Urinary bladder (tissue), 3 donors: ENCODE measurements at regions not wholly inside any gene's neighbourhood (a gene's known extent, or its start where the extent isn't known, plus 50 kb on each side); places are given as distances from the start of the nearest gene placed in this dataset.

Experiments
- DNase-seq: peaks from one replicate; pipeline ENCODE4 v3.0.0-alpha.2; 2015; ENCODE audit errors: extremely low spot score
- H3K27ac ChIP-seq: one replicate; pipeline ENCODE4 v1.5.1; 2013; ENCODE audit warnings: low read depth, mild to moderate bottlenecking, moderate library complexity
- H3K36me3 ChIP-seq: one replicate; pipeline ENCODE4 v1.6.1; 2013; ENCODE audit warnings: mild to moderate bottlenecking, moderate library complexity; ENCODE audit not compliant: insufficient read depth
- H3K4me1 ChIP-seq: one replicate; pipeline ENCODE4 v1.6.1; 2013; ENCODE audit warnings: mild to moderate bottlenecking, moderate library complexity; ENCODE audit not compliant: insufficient read depth
- H3K4me3 ChIP-seq: one replicate; pipeline ENCODE4 v1.5.1; 2013; ENCODE audit warnings: low read depth, low read length
- WGBS: extraction: QIAGEN DNeasy Blood & Tissue Kit; methylation state at CpG from one replicate; pipeline ENCODE4 v1.1.7; 2013; 5-methylcytosine and 5-hydroxymethylcytosine counted together
- donor health status: healthy with polysubstance abuse.
- donor health status: healthy.

DNA sequence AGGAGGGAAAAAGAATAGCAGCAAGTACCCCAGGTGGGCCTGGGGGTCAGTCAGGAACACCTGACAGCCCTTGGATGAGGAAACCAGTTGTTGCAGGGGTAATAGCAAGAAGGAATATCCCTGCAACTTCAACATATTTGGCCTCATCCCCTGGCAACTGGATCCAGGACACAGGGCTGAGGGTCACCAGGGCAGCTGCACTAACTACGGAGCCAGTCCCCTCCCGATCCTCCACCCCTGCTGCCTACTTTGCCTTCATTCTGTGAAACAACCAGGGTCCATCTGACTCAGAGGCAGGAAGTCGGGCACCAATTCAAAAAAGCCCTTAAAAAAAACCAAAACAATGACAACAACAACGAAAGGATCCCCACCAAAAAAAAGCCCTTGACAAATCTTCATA lies 52.9 kb downstream of the FRMPD3 start:
- Histone ChIP-seq H3K4me1 (no peaks in the 10 kb centered on the region), H3K36me3 (no peaks in the 10 kb centered on the region), H3K27ac (no peak overlapping the region), H3K4me3 (no peak overlapping the region)
- 58% methylated on average over 4 of the region's 4 CpGs for WGBS
- DNase-seq: no peak

DNA sequence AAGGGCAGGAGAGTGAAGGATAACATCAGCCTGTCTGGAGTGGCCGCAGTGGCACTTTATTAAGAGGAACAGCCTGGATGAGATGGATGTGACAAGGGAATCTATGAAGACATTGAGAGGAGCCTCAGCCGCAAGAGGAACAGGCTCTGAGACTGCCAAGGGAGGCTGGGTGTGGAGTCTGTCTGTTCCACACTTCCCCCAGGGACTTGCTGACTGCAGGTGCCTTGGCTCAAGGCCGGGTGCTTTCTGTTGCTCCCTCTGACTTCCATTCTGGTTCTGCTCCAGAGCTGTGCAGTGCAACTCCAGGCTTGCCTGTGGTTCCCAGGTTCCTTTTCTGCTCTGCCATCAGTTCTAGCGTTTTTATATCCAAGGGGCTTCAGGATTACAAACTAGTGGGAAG lies 54.6 kb downstream of the FRMPD3 start:
- Histone ChIP-seq H3K27ac (no peak overlapping the region), H3K4me1 (no peaks in the 10 kb centered on the region), H3K36me3 (no peaks in the 10 kb centered on the region), H3K4me3 (no peak overlapping the region)
- 84% methylated on average over 4 of the region's 4 CpGs for WGBS
- no peak for DNase-seq

DNA sequence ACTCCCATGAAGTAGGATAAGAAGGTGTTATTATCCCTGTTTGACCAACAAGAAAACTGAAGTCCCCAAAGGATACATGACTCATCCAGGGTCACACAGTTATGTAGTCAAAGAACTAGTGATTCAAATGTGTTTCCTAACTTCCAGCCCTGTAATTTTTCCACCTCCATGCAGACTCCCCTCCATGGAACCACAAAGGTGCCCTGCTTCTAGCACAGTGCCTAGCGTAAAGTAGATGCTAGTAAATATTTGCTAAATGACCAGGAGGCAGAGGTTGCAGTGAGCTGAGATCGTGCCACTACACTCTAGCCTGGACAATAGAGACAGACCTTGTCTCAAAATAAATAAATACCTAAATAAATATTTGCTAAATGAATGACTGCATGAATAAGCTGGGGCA lies 55.8 kb downstream of the FRMPD3 start:
- 84% methylated on average over 2 of the region's 2 CpGs for whole genome bisulfite sequencing
- no peak for DNase-seq
- Histone ChIP-seq H3K4me1 (no peaks in the 10 kb centered on the region), H3K4me3 (no peak overlapping the region), H3K36me3 (no peaks in the 10 kb centered on the region), H3K27ac (no peak overlapping the region)

DNA sequence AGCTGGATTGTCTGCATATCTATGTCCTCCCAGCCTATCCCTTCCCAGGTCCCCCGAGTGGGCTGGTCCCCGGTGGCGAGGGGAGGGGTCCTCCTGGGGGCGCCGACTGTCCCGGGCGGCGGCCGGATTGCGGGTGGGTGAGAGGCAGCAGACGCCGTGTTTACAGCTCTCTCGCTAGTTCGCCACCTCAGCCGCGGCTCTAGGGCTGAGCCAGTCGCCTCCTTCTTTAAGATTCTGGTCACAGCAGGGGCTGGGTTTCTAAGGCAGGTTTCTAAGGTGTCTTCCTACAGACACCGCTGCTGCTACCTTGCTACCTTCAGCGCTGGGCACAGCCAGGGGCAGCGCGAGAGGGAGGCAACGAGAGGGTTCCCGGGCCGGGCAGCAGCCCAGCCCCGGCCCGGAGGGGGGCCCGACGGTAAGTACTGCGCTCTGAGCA lies 57.2 kb downstream of the FRMPD3 start:
- H3K4me1 ChIP-seq: no peaks in the 10 kb centered on the region
- no peak overlapping the region for H3K27ac ChIP-seq
- no peaks in the 10 kb centered on the region for H3K36me3 ChIP-seq
- no peak for DNase-seq
- WGBS: 5% methylated on average over 28 of the region's 29 CpGs
- peak overlapping the region; percentile 20 for H3K4me3 ChIP-seq

DNA sequence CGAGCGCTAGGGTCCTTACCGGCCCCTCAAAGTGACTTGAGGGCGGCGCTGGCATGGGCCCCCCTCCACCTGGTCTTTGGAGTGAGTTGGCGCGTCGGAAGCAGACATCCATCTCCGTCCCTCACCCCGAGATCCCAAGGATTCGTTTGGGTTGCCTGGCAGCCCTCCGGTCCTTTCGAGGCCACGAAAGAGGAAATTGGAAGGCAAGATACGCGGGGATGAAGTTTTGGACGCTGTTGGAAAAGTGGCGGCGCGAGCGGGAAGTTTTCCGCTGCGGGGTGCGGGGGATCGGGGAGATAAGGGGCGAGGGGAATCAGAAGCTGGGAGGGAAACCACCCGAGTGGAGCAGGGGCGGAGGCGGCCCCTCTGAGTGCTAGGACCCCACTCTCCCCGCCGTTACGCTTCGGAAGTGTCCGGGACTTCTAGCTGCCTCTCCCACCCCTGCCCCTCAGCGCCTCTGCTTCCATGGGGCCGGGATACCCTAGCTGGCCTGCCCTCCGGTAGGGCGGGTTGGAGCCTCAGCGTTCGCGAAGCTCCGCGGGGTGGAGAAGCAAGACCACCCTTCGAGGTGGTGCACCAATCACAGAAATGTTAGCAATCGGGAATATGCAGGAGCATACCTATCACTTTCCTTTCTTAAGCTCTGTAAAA lies 57.8 kb downstream of the FRMPD3 start:
- H3K27ac ChIP-seq: no peak overlapping the region
- no peaks in the 10 kb centered on the region for H3K36me3 ChIP-seq
- no peak for DNase-seq
- H3K4me1 ChIP-seq: no peaks in the 10 kb centered on the region
- peak overlapping the region; percentile 20 for H3K4me3 ChIP-seq
- WGBS: 3% methylated on average over 42 of the region's 45 CpGs

DNA sequence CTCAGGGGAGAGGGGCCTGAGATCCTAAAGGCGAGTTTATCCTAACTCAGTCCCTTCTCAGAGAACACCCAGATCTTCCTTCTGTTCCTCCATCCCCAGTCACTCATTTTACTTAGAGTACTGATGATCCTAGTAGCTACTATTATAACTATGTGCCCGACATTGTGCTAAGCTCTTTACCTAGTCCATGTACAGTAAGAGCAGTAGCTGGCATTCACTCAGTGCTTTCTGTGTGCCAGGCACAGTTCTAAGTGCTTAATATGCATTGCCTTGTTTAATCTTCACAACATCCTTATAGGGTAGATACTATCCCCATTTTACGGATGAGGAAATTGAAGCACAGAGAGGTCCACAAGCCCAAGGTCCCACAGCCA lies 58.3 kb downstream of the FRMPD3 start:
- Histone ChIP-seq H3K4me1 (no peaks in the 10 kb centered on the region), H3K27ac (no peak overlapping the region), H3K4me3 (no peak overlapping the region), H3K36me3 (no peaks in the 10 kb centered on the region)
- DNase-seq: no peak
- WGBS: 63% methylated on average over 3 of the region's 3 CpGs

DNA sequence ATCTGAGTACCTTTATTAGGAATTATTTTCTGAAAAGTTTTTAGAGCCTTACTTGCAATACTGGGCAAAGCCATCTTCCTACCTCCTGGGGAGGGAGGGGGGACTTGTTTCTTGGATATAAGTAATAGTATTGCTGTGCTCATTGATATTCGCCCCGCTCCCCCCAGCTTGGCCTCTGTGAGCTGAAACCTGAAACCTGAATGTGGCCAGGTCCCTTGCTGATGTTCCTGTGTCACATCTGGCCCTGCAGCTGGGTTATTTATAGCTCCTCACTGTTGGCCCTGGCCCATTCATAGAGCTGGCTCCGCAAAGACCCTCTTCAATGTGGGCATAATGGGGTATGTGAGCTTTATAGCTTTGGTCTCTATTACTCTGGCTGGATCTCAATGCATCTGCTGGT lies 59.5 kb downstream of the FRMPD3 start:
- Histone ChIP-seq H3K4me1 (no peaks in the 10 kb centered on the region), H3K36me3 (no peaks in the 10 kb centered on the region), H3K4me3 (no peak overlapping the region), H3K27ac (no peak overlapping the region)
- WGBS: 85% methylated on average over 3 of the region's 3 CpGs
- DNase-seq: no peak

DNA sequence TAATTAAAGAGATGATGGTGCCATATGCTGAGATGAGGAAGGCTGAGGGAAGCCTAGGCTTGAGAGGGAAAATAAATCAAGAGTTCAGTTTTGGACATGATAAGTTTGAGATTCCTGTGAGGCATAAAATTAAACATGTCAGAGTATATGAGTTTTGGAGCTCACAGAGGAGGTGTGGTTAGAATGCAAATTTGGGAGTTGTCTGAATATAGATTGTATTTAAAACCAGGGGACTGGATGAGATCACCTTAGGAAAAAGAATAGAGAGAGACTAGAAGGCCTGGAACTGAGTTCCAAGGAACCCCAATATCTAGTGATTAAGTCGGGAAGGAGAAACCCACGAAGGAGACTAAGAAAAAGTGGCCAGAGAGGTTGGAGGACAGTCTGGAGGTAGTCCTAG lies 65.5 kb downstream of the FRMPD3 start:
- H3K4me3 ChIP-seq: no peak overlapping the region
- 77% methylated on average over 2 of the region's 2 CpGs for WGBS
- no peaks in the 10 kb centered on the region for H3K36me3 ChIP-seq
- no peak for DNase-seq
- no peaks in the 10 kb centered on the region for H3K4me1 ChIP-seq
- no peak overlapping the region for H3K27ac ChIP-seq

DNA sequence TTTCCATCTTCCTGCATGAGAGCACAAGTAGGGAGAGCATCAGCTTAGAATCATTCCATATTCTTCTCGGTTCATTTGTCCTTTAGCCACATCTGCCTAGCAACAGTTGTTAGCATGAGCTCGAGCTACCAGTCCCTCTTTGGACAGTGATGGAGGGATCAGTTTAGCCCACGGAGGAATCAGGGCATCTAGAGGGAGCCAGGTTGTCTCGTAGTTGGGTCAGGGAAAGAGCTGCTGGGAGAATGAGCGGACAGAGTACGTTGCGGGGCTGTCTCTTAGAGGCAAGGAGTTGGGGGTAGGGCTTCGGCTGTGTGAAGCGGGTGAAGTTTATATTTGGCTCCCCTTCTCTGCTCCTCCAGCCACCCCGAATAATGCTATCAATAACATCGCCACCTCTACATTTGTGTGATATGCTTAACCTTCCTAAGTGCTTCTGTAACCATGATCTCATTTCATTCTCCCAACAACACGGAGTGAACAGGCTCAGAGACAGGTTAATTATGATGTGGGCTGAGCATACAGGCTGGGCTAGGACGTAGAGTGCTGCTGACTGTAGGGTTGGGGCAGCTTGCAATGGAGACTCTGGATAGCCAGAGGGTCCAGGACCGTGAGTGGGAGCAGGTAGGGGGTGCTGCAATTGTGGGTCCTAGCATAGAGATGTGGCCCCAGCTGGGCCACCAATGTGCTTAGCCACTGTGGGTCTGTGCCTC lies 72.6 kb downstream of the FRMPD3 start:
- Histone ChIP-seq H3K4me1 (no peaks in the 10 kb centered on the region), H3K27ac (no peak overlapping the region), H3K36me3 (no peaks in the 10 kb centered on the region), H3K4me3 (no peak overlapping the region)
- WGBS: 76% methylated on average over 14 of the region's 14 CpGs
- DNase-seq: no peak

DNA sequence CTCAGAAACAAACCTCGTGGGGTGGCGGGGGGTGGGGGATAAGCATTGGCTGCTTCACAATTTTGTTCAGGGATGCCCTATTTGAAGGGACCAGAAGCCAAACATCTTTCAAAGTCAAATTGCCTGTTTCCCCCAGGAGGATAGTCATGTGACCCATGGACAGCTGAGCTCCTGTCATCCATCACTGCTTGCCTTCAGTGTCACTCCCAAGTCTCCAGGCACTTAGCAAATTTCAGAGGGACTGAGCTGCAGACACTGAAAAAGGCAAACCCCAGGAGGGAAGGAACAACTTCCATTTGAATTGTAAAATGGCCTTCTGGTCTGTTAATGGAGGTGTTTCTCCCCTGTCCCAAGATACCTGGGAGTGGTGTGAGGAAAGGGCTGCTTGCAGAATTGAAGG lies 73.4 kb downstream of the FRMPD3 start:
- H3K27ac ChIP-seq: no peak overlapping the region
- H3K36me3 ChIP-seq: no peaks in the 10 kb centered on the region
- H3K4me1 ChIP-seq: no peaks in the 10 kb centered on the region
- WGBS: 80% methylated on average over 2 of the region's 2 CpGs
- DNase-seq: no peak
- H3K4me3 ChIP-seq: no peak overlapping the region

DNA sequence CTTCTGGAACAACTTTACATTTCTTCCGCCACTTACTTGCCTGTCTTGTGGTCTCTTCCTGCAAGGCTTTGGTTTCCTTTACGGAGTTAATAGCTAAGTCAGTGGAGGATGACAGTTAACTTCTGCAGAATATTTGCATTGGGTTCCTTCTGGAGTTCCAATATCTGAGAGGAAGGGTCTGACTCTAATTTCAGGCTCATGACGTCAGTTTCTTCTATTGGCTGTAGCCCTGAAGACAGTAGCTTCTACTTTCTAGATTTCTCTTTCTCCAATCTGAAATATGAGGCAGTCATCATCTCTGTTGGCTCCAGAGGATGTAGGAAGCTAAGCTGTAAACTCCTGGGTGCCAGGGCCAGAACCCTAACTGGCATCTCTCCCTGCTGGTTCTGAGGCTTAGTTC lies 76.7 kb downstream of the FRMPD3 start:
- H3K27ac ChIP-seq: no peak overlapping the region
- H3K4me1 ChIP-seq: no peaks in the 10 kb centered on the region
- 92% methylated on average over 3 of the region's 3 CpGs for WGBS
- no peak for DNase-seq
- no peaks in the 10 kb centered on the region for H3K36me3 ChIP-seq
- H3K4me3 ChIP-seq: no peak overlapping the region

DNA sequence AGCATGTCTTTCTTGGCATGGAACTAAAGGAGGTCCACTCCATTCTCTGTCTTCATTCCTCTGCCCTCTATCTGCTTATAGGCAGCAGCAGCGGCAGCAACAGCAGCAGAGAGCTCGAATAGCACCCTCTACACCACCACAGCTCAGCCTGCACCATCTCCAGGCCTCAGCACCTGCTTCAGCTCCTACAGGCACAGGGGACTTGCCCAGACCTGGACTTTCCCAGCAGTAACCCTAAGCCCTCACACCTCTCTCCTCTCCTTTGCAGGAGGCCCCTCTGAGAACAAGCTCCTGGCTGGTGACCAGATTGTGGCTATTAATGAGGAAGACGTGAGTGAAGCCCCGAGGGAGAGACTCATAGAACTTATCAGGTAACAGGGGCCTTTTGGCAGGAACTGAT lies 80.7 kb downstream of the FRMPD3 start:
- no peaks in the 10 kb centered on the region for H3K4me1 ChIP-seq
- H3K4me3 ChIP-seq: no peak overlapping the region
- H3K36me3 ChIP-seq: no peaks in the 10 kb centered on the region
- no peak overlapping the region for H3K27ac ChIP-seq
- DNase-seq: no peak
- 69% methylated on average over 4 of the region's 4 CpGs for WGBS

DNA sequence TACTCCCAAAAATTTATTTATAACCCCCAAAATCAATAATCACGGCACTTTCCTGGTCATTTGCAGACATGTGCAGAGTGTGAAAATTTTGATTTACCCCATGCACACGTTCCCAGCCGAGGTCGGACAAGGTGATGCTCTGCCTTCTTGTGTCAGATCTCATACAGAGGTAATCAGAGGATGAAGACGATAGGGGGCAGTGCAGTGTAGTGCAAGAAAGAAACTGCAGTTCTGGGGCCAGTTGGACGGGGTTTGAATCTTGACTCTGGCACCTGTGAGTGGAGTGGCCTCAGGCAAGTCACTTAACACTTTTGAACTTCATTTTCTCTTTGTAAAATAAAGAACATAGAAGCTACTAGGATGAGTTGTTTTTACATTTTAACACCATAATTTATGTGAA lies 88.4 kb downstream of the FRMPD3 start:
- Histone ChIP-seq H3K36me3 (no peaks in the 10 kb centered on the region), H3K4me3 (no peak overlapping the region), H3K27ac (no peak overlapping the region), H3K4me1 (no peaks in the 10 kb centered on the region)
- WGBS: 34% methylated on average over 6 of the region's 6 CpGs
- DNase-seq: no peak

DNA sequence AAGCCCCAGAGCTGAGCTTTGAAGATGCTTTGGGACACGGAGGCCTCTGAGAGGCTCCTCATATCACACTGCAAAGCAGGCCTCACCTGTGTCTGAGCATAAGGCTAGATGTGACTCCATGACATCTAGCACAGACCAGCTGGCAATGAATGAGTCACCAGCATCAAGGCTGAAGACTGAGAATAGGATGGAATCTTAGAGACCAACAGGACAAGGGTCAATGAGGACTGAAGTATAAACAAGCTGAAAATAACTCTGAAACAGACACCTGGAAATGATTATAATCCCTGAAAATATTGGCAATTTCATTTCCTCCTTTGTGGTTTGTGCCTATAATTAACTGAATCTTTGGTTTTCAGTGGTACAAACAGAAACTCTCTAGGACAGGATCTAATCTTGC lies 87.1 kb upstream of the PRPS1 start:
- H3K36me3 ChIP-seq: no peaks in the 10 kb centered on the region
- WGBS: 100% methylated on average over 1 of the region's 1 CpG
- H3K27ac ChIP-seq: no peak overlapping the region
- no peak for DNase-seq
- H3K4me1 ChIP-seq: no peaks in the 10 kb centered on the region
- H3K4me3 ChIP-seq: no peak overlapping the region
